ENCODE measurements at regions not wholly inside any gene's neighbourhood (a gene's known extent, or its start where the extent isn't known, plus 50 kb on each side); places are given as distances from the start of the nearest gene placed in this dataset.

GRCh38 chr16:54870151-54870550 is 60.5 kb upstream of the IRX5 start:
- 36 to 65% (median 53%) methylated on average over 2 of the region's 2 CpGs for WGBS, 3 donors
- DNase-seq: no peak
- intact Hi-C loops (cut with DNase I): no loop called here

GRCh38 chr16:54867302-54867832 is 63.3 kb upstream of the IRX5 start:
- DNase-seq: no peak
- TF ChIP-seq CTCF (IDR thresholded peaks at IDR 0.05): no peak
- H3K9me3 ChIP-seq: no peaks in the 10 kb centered on the region
- no peak for ATAC-seq
- no peaks in the 10 kb centered on the region for H3K27me3 ChIP-seq (ENCODE audit: insufficient read depth in 3 of 3, low read length in 2 of 3)
- no peak overlapping the region for H3K4me3 ChIP-seq
- no peaks in the 10 kb centered on the region for H3K36me3 ChIP-seq (ENCODE audit: insufficient read depth in 1 of 2, low read depth in 1 of 2)
- 87 to 92% (median 91%) methylated on average over 4 of the region's 4 CpGs for WGBS, 3 donors
- H3K27ac ChIP-seq: no peak overlapping the region
- intact Hi-C loops (cut with DNase I): no loop called here
- H3K4me1 ChIP-seq: no peaks in the 10 kb centered on the region

More at GRCh38 chr16:54870151-54870550, 60.5 kb upstream of the IRX5 start:
- Histone ChIP-seq H3K27ac (no peak overlapping the region), H3K4me1 (no peaks in the 10 kb centered on the region), H3K9me3 (no peaks in the 10 kb centered on the region), H3K27me3 (ENCODE audit: insufficient read depth in 3 of 3, low read length in 2 of 3) (no peaks in the 10 kb centered on the region), H3K36me3 (ENCODE audit: insufficient read depth in 1 of 2, low read depth in 1 of 2) (no peaks in the 10 kb centered on the region), H3K4me3 (no peak overlapping the region)
- no peak for ATAC-seq
- TF ChIP-seq CTCF (IDR thresholded peaks at IDR 0.05): no peak

- Histone ChIP-seq H3K36me3 (ENCODE audit: insufficient read depth in 1 of 2, low read depth in 1 of 2) (no peaks in the 10 kb centered on the region), H3K9me3 (no peaks in the 10 kb centered on the region), H3K27me3 (ENCODE audit: insufficient read depth in 3 of 3, low read length in 2 of 3) (no peaks in the 10 kb centered on the region), H3K4me1 (no peaks in the 10 kb centered on the region), H3K27ac (no peak overlapping the region), H3K4me3 (no peak overlapping the region)
- ATAC-seq (no peak), DNase-seq (no peak)
- 58 to 63% (median 62%) methylated on average over 9 of the region's 9 CpGs for WGBS, 3 donors
- TF ChIP-seq CTCF (IDR thresholded peaks at IDR 0.05): no peak
- intact Hi-C loops (cut with DNase I): no loop called here
Observed at GRCh38 chr16:54862529-54862928, 68.1 kb upstream of the IRX5 start.

GRCh38 chr16:54856871-54857270 is 73.8 kb upstream of the IRX5 start:
- Histone ChIP-seq H3K36me3 (ENCODE audit: insufficient read depth in 1 of 2, low read depth in 1 of 2) (no peaks in the 10 kb centered on the region), H3K27ac (no peak overlapping the region), H3K27me3 (ENCODE audit: insufficient read depth in 3 of 3, low read length in 2 of 3) (no peaks in the 10 kb centered on the region), H3K9me3 (peaks cover 8% of the 10 kb centered on the region), H3K4me1 (no peaks in the 10 kb centered on the region), H3K4me3 (no peak overlapping the region)
- no peak for TF ChIP-seq CTCF (IDR thresholded peaks at IDR 0.05)
- DNase-seq (no peak), ATAC-seq (no peak)
- intact Hi-C loops (cut with DNase I): no loop called here
- 96 to 100% (median 98%) methylated on average over 2 of the region's 2 CpGs for WGBS, 3 donors

- Histone ChIP-seq H3K9me3 (no peaks in the 10 kb centered on the region), H3K36me3 (ENCODE audit: insufficient read depth in 1 of 2, low read depth in 1 of 2) (no peaks in the 10 kb centered on the region), H3K27me3 (ENCODE audit: insufficient read depth in 3 of 3, low read length in 2 of 3) (no peaks in the 10 kb centered on the region), H3K27ac (no peak overlapping the region), H3K4me3 (no peak overlapping the region), H3K4me1 (no peaks in the 10 kb centered on the region)
- DNase-seq (no peak), ATAC-seq (no peak)
- intact Hi-C loops (cut with DNase I): no loop called here
- 84 to 87% (median 87%) methylated on average over 2 of the region's 2 CpGs for WGBS, 3 donors
- TF ChIP-seq CTCF (IDR thresholded peaks at IDR 0.05): no peak
Observed at GRCh38 chr16:54847609-54848008, 83.1 kb upstream of the IRX5 start.

Measured in psoas muscle (tissue), 7 donors.